ENCODE measurements at regions not wholly inside any gene's neighbourhood (a gene's known extent, or its start where the extent isn't known, plus 50 kb on each side); places are given as distances from the start of the nearest gene placed in this dataset.

GRCh38 chr3:193168931-193169330 lies 72.1 kb upstream of the PLAAT1 start:
- TF ChIP-seq CTCF (IDR thresholded peaks at IDR 0.05; ENCODE audit: low read depth, low read length, poor library complexity, severe bottlenecking) (no peak), EZH2phosphoT487 (IDR thresholded peaks at IDR 0.05; ENCODE audit: borderline replicate concordance, low read length) (no peak)
